Astrocyte (in vitro differentiated cells and primary cell): ENCODE measurements at regions not wholly inside any gene's neighbourhood (a gene's known extent, or its start where the extent isn't known, plus 50 kb on each side); places are given as distances from the start of the nearest gene placed in this dataset.

ENCODE experiments used
- DNase-seq: peaks from one replicate; pipeline ENCODE4 v3.0.0-alpha.2; 2010; ENCODE audit warnings: low read depth
- FAIRE-seq: peaks from 2 replicates; lab custom pipeline; 2011; peaks lifted over from hg19 to GRCh38; lab: Jason Lieb, UNC
- H2AFZ ChIP-seq: 2 replicates; pipeline ENCODE4 v1.6.0; 2012; ENCODE audit warnings: low read depth, low read length, inconsistent platforms
- H3K27ac ChIP-seq: 2 replicates; pipeline ENCODE4 v1.5.1; 2011; ENCODE audit warnings: low read depth, low read length, inconsistent platforms
- H3K27me3 ChIP-seq: 2 replicates; pipeline ENCODE4 v1.6.0; 2011; ENCODE audit warnings: low read length, inconsistent platforms; ENCODE audit not compliant: insufficient read depth
- H3K36me3 ChIP-seq: 2 replicates; pipeline ENCODE4 v1.5.1; 2011; ENCODE audit warnings: low read length, inconsistent platforms; ENCODE audit not compliant: insufficient read depth
- H3K4me1 ChIP-seq: 2 replicates; pipeline ENCODE4 v1.5.1; 2011; ENCODE audit warnings: low read length, inconsistent platforms; ENCODE audit not compliant: insufficient read depth
- H3K4me2 ChIP-seq: 2 replicates; pipeline ENCODE4 v1.6.0; 2012; ENCODE audit warnings: low read length, inconsistent platforms
- H3K4me3 ChIP-seq: 2 replicates; pipeline ENCODE4 v1.5.1; 2011; ENCODE audit warnings: low read depth, mild to moderate bottlenecking, low read length, inconsistent platforms; ENCODE audit not compliant: insufficient read depth
- H3K79me2 ChIP-seq: 2 replicates; pipeline ENCODE4 v1.6.0; 2012; ENCODE audit warnings: mild to moderate bottlenecking, low read length, inconsistent platforms; ENCODE audit not compliant: insufficient read depth
- H3K9ac ChIP-seq: 2 replicates; pipeline ENCODE4 v1.6.0; 2012; ENCODE audit warnings: mild to moderate bottlenecking, low read length, inconsistent platforms
- H3K9me3 ChIP-seq: 2 replicates; pipeline ENCODE4 v1.5.1; 2012; ENCODE audit warnings: low read depth, mild to moderate bottlenecking, low read length, inconsistent platforms; ENCODE audit not compliant: insufficient read depth
- H4K20me1 ChIP-seq: 2 replicates; pipeline ENCODE4 v1.6.0; 2012; ENCODE audit warnings: low read length, inconsistent platforms; ENCODE audit not compliant: insufficient read depth
- H3K27ac Mint-ChIP-seq: one replicate; pipeline ENCODE4 v1.8.0; 2021; ENCODE audit warnings: mild to moderate bottlenecking, mixed read lengths; ENCODE audit not compliant: unreplicated experiment
- H3K27me3 Mint-ChIP-seq: one replicate; pipeline ENCODE4 v1.8.0; 2021; ENCODE audit warnings: low read depth, mixed read lengths; ENCODE audit not compliant: unreplicated experiment
- H3K36me3 Mint-ChIP-seq: one replicate; pipeline ENCODE4 v1.8.0; 2021; ENCODE audit warnings: low read depth, mixed read lengths; ENCODE audit not compliant: unreplicated experiment
- H3K4me1 Mint-ChIP-seq: one replicate; pipeline ENCODE4 v1.8.0; 2021; ENCODE audit warnings: low read depth, mixed read lengths; ENCODE audit not compliant: unreplicated experiment
- H3K4me3 Mint-ChIP-seq: one replicate; pipeline ENCODE4 v1.8.0; 2021; ENCODE audit warnings: mild to moderate bottlenecking, moderate library complexity, mixed read lengths; ENCODE audit not compliant: unreplicated experiment
- H3K9me3 Mint-ChIP-seq: one replicate; pipeline ENCODE4 v1.8.0; 2021; ENCODE audit warnings: mild to moderate bottlenecking, mixed read lengths; ENCODE audit not compliant: unreplicated experiment
- CTCF ChIP-seq: IDR thresholded peaks from 2 replicates; pipeline ENCODE4 v1.5.1; 2011; ENCODE audit warnings: low read depth, mild to moderate bottlenecking, inconsistent platforms, low read length, moderate library complexity; ENCODE audit not compliant: insufficient read depth
- EZH2 ChIP-seq: IDR thresholded peaks from 2 replicates; pipeline ENCODE4 v1.6.1; 2012; ENCODE audit warnings: mild to moderate bottlenecking, low read length, inconsistent platforms; ENCODE audit not compliant: insufficient read depth

- DNase-seq, result peak; percentile 69
- TF ChIP-seq EZH2 (no peak), CTCF (no peak)
- Histone ChIP-seq H4K20me1 (no peaks in the 10 kb centered on the region), H3K27me3 (no peaks in the 10 kb centered on the region), H3K4me3 (no peak overlapping the region), H2AFZ (no peak overlapping the region), H3K4me2 (peak overlapping the region; percentile 64), H3K27ac (peak overlapping the region; percentile 93), H3K9ac (peak overlapping the region; percentile 83), H3K9me3 (no peaks in the 10 kb centered on the region), H3K79me2 (no peaks in the 10 kb centered on the region), H3K4me1 (peaks cover 74% of the 10 kb centered on the region), H3K36me3 (no peaks in the 10 kb centered on the region)
- FAIRE-seq, result no peak
- peak overlapping the region; percentile 70 for H3K4me3 Mint-ChIP-seq
- H3K9me3 Mint-ChIP-seq, result peaks cover 11% of the 10 kb centered on the region
- H3K4me1 Mint-ChIP-seq, result peaks cover 48% of the 10 kb centered on the region
- H3K27me3 Mint-ChIP-seq, result no peaks in the 10 kb centered on the region
- H3K36me3 Mint-ChIP-seq, result no peaks in the 10 kb centered on the region
- peak overlapping the region; percentile 59 for H3K27ac Mint-ChIP-seq
Measured at GRCh38 chr6:44057931-44058616, 69.2 kb downstream of the MRPL14 start.

DNA sequence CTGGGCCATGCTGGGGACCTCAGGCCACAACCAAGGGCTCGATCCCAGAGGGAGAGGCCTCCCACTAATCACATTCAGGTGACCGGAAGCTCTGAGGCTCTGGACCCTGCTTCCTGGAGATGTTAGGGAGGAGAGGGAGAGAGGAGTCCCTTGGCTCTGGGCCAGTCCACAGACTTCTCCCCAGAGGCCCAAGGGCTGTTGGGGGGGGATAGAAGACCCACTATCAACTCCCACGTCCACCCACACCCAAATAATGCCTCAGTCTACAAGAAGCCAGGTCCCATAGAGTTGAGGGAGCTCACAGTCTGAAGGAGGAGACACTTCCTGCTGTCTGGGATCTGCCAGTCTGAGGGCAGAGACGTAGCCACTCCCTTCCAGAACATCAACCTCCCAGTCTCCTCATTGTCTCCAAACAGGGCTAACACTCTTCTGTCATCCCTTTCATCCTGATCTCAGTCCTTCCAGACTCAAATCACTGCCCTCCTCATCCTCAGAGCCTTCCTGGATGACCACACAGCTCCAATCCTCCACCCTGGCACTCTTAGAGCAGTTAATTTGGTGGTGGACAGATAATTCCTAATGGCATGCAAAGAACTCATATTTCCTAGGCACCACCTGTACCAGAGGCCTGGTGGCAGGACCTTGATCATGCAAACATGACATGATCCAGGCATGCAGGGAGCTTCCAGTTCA is 69.9 kb downstream of the MRPL14 start:
- Histone ChIP-seq H3K36me3 (no peaks in the 10 kb centered on the region), H3K4me2 (peak overlapping the region; percentile 64), H4K20me1 (no peaks in the 10 kb centered on the region), H3K9me3 (no peaks in the 10 kb centered on the region), H3K9ac (peak overlapping the region; percentile 83), H2AFZ (no peak overlapping the region), H3K27me3 (no peaks in the 10 kb centered on the region), H3K4me3 (no peak overlapping the region), H3K79me2 (no peaks in the 10 kb centered on the region), H3K4me1 (peaks cover 81% of the 10 kb centered on the region), H3K27ac (peak overlapping the region; percentile 93)
- peak overlapping the region; percentile 59 for H3K27ac Mint-ChIP-seq
- DNase-seq (no peak), FAIRE-seq (no peak)
- H3K4me3 Mint-ChIP-seq, result peak overlapping the region; percentile 70
- peaks cover 50% of the 10 kb centered on the region for H3K4me1 Mint-ChIP-seq
- no peaks in the 10 kb centered on the region for H3K27me3 Mint-ChIP-seq
- no peaks in the 10 kb centered on the region for H3K36me3 Mint-ChIP-seq
- no peak for TF ChIP-seq CTCF
- H3K9me3 Mint-ChIP-seq, result peaks cover 11% of the 10 kb centered on the region
